Neutrophil (primary cell): ENCODE measurements at regions not wholly inside any gene's neighbourhood (a gene's known extent, or its start where the extent isn't known, plus 50 kb on each side); places are given as distances from the start of the nearest gene placed in this dataset.

Experiments used
- H3K27ac ChIP-seq: fragments of 200-600 bp; sonication (generic); 2 replicates; pipeline ENCODE4 v1.5.1; 2016; ENCODE audit warnings: mild to moderate bottlenecking, moderate library complexity
- H3K27me3 ChIP-seq: fragments of 200-600 bp; sonication (generic); 2 replicates; pipeline ENCODE4 v1.6.0; 2016; ENCODE audit warnings: mild to moderate bottlenecking
- H3K36me3 ChIP-seq: fragments of 200-600 bp; sonication (generic); 2 replicates; pipeline ENCODE4 v1.5.1; 2017
- H3K4me1 ChIP-seq, 2 experiments: fragments of 200-600 bp in 1 of 2; sonication (generic) in 1 of 2; 1 replicate in 1 of 2; 2 replicates in 1 of 2; pipeline versions ENCODE4 v1.5.1 to v1.6.1; 2013 to 2016; ENCODE audit warnings: low read depth in 1 of 2, low read length in 1 of 2, mild to moderate bottlenecking in 1 of 2, moderate library complexity in 1 of 2; ENCODE audit not compliant: control insufficient read depth in 1 of 2, insufficient read depth in 1 of 2
- H3K4me3 ChIP-seq, 2 experiments: fragments of 200-600 bp in 1 of 2; sonication (generic) in 1 of 2; 1 replicate in 1 of 2; 2 replicates in 1 of 2; pipeline ENCODE4 v1.5.1; 2013 to 2016; ENCODE audit warnings: low read depth in 1 of 2, low read length in 1 of 2, mild to moderate bottlenecking in 1 of 2, moderate library complexity in 1 of 2
- H3K9me3 ChIP-seq: fragments of 200-600 bp; sonication (generic); 2 replicates; pipeline ENCODE4 v1.5.1; 2016
- TF ChIP-seq, protein P1 (sequence below): fragments of 200-600 bp; sonication (generic); IDR thresholded peaks from 2 replicates; pipeline ENCODE4 v1.5.1; 2016; ENCODE audit warnings: antibody characterized with exemption

DNA sequence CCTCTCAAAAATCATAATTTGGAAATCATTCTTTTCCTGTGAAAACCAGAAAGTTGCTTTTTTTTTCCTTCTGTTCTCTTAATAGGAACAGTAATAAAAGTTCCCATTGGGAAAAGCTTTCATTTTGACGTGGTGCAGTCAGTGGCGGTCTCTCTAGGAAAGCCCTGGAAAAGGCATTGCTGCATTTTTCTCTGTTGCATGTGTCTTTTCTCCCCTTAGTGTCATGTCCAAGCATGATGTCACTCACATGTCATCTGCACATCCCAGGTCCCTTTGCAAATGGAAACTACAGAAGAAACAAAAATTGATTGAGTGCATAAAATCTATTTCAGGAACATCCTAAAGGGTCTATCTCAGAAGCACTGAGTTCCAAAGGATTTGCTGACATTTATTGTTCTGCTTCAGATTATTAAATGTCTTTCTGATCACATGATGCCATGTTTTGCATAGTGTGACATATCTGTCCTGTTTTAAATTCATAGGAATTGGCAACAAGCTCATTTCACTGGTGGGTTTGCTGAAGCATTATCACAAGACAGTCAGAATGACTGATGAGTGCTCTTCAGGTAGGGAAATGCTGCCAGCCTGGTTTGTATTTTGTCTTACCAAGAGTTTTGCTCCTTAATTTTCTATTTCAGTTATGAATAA lies 208.7 kb downstream of the SOX4 start:
- Histone ChIP-seq H3K4me1 (no peaks in the 10 kb centered on the region), H3K27ac (no peak overlapping the region), H3K36me3 (no peaks in the 10 kb centered on the region), H3K27me3 (no peaks in the 10 kb centered on the region), H3K4me3 (no peak overlapping the region), H3K9me3 (no peaks in the 10 kb centered on the region)
- TF ChIP-seq, protein P1, sequence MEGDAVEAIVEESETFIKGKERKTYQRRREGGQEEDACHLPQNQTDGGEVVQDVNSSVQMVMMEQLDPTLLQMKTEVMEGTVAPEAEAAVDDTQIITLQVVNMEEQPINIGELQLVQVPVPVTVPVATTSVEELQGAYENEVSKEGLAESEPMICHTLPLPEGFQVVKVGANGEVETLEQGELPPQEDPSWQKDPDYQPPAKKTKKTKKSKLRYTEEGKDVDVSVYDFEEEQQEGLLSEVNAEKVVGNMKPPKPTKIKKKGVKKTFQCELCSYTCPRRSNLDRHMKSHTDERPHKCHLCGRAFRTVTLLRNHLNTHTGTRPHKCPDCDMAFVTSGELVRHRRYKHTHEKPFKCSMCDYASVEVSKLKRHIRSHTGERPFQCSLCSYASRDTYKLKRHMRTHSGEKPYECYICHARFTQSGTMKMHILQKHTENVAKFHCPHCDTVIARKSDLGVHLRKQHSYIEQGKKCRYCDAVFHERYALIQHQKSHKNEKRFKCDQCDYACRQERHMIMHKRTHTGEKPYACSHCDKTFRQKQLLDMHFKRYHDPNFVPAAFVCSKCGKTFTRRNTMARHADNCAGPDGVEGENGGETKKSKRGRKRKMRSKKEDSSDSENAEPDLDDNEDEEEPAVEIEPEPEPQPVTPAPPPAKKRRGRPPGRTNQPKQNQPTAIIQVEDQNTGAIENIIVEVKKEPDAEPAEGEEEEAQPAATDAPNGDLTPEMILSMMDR: no peak

DNA sequence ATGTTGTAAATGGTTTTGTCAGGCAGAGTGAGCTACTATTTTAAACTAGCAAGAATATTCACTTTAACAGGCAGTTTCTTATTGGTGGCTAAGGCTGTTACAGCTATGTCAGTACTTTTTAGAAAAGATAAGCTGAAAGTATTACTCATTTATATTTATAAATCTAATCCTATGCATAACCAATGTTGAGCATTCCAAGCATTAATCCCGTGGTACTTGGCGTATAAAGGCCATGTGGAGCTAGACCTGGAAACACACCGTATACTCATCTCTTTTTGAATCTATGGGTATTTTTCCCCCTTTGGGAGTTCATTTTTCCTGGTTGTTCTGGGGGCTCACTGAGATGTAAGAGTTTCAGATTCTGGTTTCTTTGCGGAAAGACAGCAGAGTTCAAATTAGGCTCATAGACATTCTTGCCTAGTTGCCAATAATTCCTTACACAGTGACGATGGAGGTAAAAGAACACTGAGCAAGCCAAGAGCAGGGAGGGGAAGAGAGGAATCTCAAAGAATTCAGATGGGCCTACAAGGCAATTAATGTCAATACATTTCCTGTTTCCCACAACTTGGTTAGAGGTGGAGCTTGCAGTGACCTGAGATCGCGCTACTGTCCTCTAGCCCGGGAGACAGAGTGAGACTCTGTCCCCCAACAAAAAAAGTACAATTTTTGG lies 211.5 kb downstream of the SOX4 start:
- Histone ChIP-seq H3K4me3 (no peak overlapping the region), H3K4me1 (no peaks in the 10 kb centered on the region), H3K36me3 (no peaks in the 10 kb centered on the region), H3K27ac (no peak overlapping the region), H3K9me3 (no peaks in the 10 kb centered on the region), H3K27me3 (no peaks in the 10 kb centered on the region)
- TF ChIP-seq, protein P1: no peak

DNA sequence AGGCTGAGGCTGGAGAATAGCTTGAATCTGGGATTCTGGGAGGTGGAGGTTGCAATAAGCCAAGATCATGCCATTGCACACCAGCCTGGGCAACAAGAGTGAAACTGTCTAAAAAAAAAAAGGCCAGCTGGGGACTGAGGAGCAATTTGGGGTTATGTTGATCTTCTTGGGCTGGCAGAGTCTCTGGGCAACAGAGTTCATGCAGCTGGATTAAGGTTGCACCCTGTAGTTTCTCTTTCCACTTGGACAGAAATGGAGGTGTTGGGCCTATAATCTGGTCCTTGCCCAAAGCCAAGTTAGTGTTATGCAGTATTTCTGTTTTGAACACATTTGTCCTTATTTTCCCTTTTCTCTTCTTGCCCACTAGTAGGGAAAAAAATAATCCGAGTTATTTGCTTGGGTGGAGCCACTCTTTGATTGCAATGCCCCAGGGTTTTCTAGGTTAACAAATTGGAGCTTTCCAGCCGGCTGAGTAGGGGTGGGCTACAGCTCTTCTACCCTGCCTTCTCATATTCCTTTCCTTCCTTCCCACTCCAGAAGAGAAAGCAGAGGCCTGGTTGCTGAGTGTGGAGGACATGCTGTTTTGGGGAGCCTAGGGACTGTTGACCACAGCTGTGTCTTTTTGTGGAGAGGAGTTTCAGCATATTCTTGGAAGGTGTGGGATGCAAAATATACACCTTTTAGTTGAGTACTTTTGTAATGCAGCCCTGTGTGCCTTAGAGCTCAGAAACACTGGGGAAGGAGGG lies 213.9 kb downstream of the SOX4 start:
- H3K4me3 ChIP-seq: no peak overlapping the region

DNA sequence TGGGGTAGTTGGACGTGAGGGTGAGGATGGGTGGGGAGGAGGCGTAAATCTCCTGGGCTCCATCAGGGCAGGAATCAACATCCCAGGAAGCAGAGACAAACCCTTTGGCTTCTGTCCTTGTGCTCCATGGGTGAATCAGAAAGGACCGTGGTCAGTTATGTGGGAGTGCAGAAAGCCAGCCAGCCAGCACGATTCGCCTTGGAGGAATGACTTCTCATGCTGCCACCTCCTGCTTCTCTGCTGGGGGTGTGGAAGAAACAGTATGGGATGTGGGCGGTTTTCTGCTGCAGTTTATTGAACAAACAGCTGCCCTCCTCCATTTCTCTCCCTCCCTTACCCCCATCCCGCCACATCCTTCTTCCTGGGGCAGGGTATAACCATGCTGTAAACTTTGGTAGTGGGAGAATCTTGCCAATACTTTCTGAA lies 214.5 kb downstream of the SOX4 start:
- no peaks in the 10 kb centered on the region for H3K4me1 ChIP-seq
- no peaks in the 10 kb centered on the region for H3K9me3 ChIP-seq
- no peak overlapping the region for H3K4me3 ChIP-seq
- TF ChIP-seq, protein P1: no peak
- no peaks in the 10 kb centered on the region for H3K36me3 ChIP-seq
- H3K27ac ChIP-seq: no peak overlapping the region
- no peaks in the 10 kb centered on the region for H3K27me3 ChIP-seq

More for the DNA sequence above, 213.9 kb downstream of the SOX4 start:
- TF ChIP-seq, protein P1: no peak
- H3K9me3 ChIP-seq: no peaks in the 10 kb centered on the region
- H3K27ac ChIP-seq: no peak overlapping the region
- no peaks in the 10 kb centered on the region for H3K27me3 ChIP-seq
- H3K36me3 ChIP-seq: no peaks in the 10 kb centered on the region
- H3K4me1 ChIP-seq: no peaks in the 10 kb centered on the region

DNA sequence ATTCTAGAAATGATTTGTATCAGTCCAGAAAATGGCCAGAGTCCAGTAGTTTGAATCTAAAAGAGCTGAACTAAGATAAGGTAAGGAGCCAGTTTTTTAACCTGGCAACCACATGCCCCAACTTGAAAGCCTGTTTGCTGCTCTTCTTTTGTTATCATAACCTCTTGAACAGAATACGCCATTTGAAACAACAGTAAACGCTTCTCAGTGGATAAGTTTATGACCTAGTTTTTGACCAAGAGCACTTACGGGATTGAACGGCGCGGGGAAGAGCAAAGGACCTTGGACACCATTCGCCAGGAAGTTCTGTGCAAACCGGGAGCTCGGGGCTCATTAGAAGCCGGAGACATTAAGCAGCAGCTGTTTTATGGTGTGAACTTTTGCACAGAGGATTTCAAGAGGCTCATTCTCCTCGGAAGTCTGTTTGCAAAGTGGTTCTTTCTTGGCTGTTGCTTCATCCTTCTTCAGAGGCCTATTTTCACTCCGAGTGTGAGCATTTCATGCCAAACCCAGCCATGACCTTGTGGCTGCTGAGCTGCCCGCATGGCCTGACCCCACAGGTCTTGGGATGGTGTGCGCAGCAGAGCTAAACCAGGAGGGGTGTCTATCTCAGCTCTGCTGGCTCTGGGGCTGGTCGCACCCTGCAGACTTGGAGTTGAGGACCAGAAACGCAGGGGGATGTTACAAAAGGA lies 215.1 kb downstream of the SOX4 start:
- H3K4me3 ChIP-seq: no peak overlapping the region
- H3K27me3 ChIP-seq: no peaks in the 10 kb centered on the region
- no peaks in the 10 kb centered on the region for H3K4me1 ChIP-seq
- TF ChIP-seq, protein P1: no peak
- H3K9me3 ChIP-seq: no peaks in the 10 kb centered on the region
- no peak overlapping the region for H3K27ac ChIP-seq
- H3K36me3 ChIP-seq: no peaks in the 10 kb centered on the region
